Astrocyte (in vitro differentiated cells and primary cell): ENCODE measurements at regions not wholly inside any gene's neighbourhood (a gene's known extent, or its start where the extent isn't known, plus 50 kb on each side); places are given as distances from the start of the nearest gene placed in this dataset.

Experiments used
- EZH2 ChIP-seq: IDR thresholded peaks from 2 replicates; pipeline ENCODE4 v1.6.1; 2012; ENCODE audit warnings: mild to moderate bottlenecking, low read length, inconsistent platforms; ENCODE audit not compliant: insufficient read depth
- TF ChIP-seq, protein P1 (sequence below): IDR thresholded peaks from 2 replicates; pipeline ENCODE4 v1.5.1; 2011; ENCODE audit warnings: low read depth, mild to moderate bottlenecking, inconsistent platforms, low read length, moderate library complexity; ENCODE audit not compliant: insufficient read depth

DNA sequence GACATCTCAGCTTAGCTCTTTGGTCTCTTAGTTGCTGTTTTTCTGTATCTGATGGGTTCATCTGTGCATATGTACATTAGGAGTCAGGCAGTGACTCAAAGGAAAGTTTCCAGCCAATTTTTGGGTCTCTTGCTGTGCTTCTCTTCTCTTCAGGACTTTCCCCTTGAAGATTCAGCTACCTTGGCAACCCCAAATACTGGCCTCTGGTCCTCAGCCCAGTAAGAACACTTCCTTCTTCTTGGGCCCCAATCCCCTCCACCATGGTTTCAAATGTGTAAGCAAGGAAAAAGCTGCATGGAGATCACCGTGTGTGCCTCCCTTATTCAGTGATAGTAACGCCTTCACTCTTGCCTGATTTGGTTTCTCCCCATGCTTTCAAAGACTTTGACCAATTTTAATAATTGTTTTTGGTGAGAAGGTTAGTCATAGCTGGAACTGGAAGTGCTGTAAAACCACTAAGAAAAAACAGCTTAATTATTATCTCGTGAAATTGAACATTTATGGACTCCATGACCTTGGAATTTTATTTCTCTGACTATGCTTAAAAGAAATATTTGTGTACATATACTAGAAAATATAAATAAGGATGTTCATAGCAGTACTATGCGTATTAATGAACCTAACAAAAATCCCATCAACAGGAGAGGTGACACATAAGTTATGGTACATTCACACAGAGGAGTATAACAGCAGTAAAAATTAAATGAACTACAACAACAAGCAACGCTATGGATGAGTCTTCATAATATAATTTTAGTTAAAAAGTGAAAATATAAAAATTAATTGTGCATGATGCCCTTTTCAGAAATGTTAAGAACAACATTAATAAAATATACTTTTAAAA, 125.3 kb upstream of the BCL6 start:
- TF ChIP-seq, protein P1, sequence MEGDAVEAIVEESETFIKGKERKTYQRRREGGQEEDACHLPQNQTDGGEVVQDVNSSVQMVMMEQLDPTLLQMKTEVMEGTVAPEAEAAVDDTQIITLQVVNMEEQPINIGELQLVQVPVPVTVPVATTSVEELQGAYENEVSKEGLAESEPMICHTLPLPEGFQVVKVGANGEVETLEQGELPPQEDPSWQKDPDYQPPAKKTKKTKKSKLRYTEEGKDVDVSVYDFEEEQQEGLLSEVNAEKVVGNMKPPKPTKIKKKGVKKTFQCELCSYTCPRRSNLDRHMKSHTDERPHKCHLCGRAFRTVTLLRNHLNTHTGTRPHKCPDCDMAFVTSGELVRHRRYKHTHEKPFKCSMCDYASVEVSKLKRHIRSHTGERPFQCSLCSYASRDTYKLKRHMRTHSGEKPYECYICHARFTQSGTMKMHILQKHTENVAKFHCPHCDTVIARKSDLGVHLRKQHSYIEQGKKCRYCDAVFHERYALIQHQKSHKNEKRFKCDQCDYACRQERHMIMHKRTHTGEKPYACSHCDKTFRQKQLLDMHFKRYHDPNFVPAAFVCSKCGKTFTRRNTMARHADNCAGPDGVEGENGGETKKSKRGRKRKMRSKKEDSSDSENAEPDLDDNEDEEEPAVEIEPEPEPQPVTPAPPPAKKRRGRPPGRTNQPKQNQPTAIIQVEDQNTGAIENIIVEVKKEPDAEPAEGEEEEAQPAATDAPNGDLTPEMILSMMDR: no peak
- TF ChIP-seq EZH2: no peak
